B cell (primary cell): ENCODE measurements at regions not wholly inside any gene's neighbourhood (a gene's known extent, or its start where the extent isn't known, plus 50 kb on each side); places are given as distances from the start of the nearest gene placed in this dataset.

Experiments
- ATAC-seq: fragments of 200-7000 bp; cut with Tn5 transposase; one replicate; pipeline ENCODE4 v1.10.0; 2021; ENCODE audit warnings: low read depth, mild to moderate bottlenecking, moderate number of reproducible peaks, moderate library complexity
- CTCF ChIA-PET: fragments of 350-600 bp; sonication (Branson Sonifier 250); formaldehyde crosslinking; loops from one replicate; lab custom pipeline; 2021; ENCODE audit warnings: antibody characterized with exemption, inconsistent platforms; lab: Charles Lee
- POLR2A ChIA-PET: fragments of 350-600 bp; sonication (Branson Sonifier 250); formaldehyde crosslinking; loops from one replicate; lab custom pipeline; 2021; ENCODE audit warnings: antibody characterized with exemption; lab: Charles Lee
- DNase-seq: peaks from one replicate; pipeline ENCODE4 v3.0.0; 2013
- H2AFZ ChIP-seq: 2 replicates; pipeline ENCODE4 v1.6.1; 2012; ENCODE audit warnings: mild to moderate bottlenecking, low read depth, low read length; ENCODE audit not compliant: insufficient read depth, poor library complexity, severe bottlenecking
- H3K27ac ChIP-seq, 2 donors: 1 replicate in 1 of 2; 2 replicates in 1 of 2; pipeline ENCODE4 v1.5.1; 2012 to 2013; ENCODE audit warnings: low read length in 2 of 2, mild to moderate bottlenecking in 2 of 2, moderate library complexity in 1 of 2
- H3K27me3 ChIP-seq, 4 experiments: fragments of 200-600 bp in 1 of 4; sonication (generic) in 1 of 4; replicated peaks in 1 of 4; 1 replicate in 2 of 4; 2 replicates in 2 of 4; pipeline versions ENCODE4 v1.6.1 to v1.7.0; 2013 to 2016; ENCODE audit warnings: low read length in 3 of 4, mild to moderate bottlenecking in 2 of 4, mixed read lengths in 1 of 4, moderate library complexity in 1 of 4; ENCODE audit not compliant: insufficient read depth in 4 of 4, control insufficient read depth in 3 of 4; ENCODE audit errors: control extremely low read depth in 1 of 4
- H3K36me3 ChIP-seq, 2 experiments: replicated peaks in 1 of 2; 1 replicate in 1 of 2; 2 replicates in 1 of 2; pipeline versions ENCODE4 v1.6.1 to v1.7.1; 2013; ENCODE audit warnings: low read length in 1 of 2; ENCODE audit not compliant: insufficient read depth in 2 of 2, control insufficient read depth in 1 of 2; ENCODE audit errors: control extremely low read depth in 1 of 2, extremely low read depth in 1 of 2
- H3K4me1 ChIP-seq, 2 donors: fragments of 200-600 bp in 1 of 2; sonication (generic) in 1 of 2; 1 replicate in 1 of 2; 2 replicates in 1 of 2; pipeline versions ENCODE4 v1.5.1 to v1.6.1; 2013 to 2017; ENCODE audit warnings: low read length in 2 of 2; ENCODE audit not compliant: control insufficient read depth in 2 of 2, insufficient read depth in 2 of 2
- H3K4me2 ChIP-seq: replicated peaks from 2 replicates; pipeline ENCODE3; 2012; ENCODE audit warnings: mild to moderate bottlenecking, low read depth, low read length; ENCODE audit not compliant: poor library complexity, severe bottlenecking
- H3K4me3 ChIP-seq, 5 experiments: fragments of 200-600 bp in 1 of 5; sonication (generic) in 1 of 5; 1 replicate in 3 of 5; 2 replicates in 2 of 5; pipeline versions ENCODE4 v1.5.1 to v1.7.0; 2011 to 2016; ENCODE audit warnings: low read length in 4 of 5, mild to moderate bottlenecking in 4 of 5, low read depth in 2 of 5, control low read depth in 1 of 5, moderate library complexity in 1 of 5; ENCODE audit not compliant: insufficient read depth in 1 of 5; ENCODE audit errors: control extremely low read depth in 1 of 5, extremely low read depth in 1 of 5
- H3K79me2 ChIP-seq: fragments of 200-600 bp; sonication (generic); one replicate; pipeline ENCODE4 v1.6.0; 2016; ENCODE audit warnings: low read length; ENCODE audit not compliant: control insufficient read depth, insufficient read depth
- H3K9ac ChIP-seq: fragments of 200-600 bp; sonication (generic); 2 replicates; pipeline ENCODE4 v1.6.1; 2017; ENCODE audit warnings: mild to moderate bottlenecking, low read length, moderate library complexity
- H3K9me3 ChIP-seq, 3 donors: one replicate each; pipeline versions ENCODE4 v1.6.1 to v1.7.1; 2013; ENCODE audit warnings: low read length in 2 of 3; ENCODE audit not compliant: control insufficient read depth in 2 of 3, insufficient read depth in 1 of 3; ENCODE audit errors: control extremely low read depth in 1 of 3
- H4K20me1 ChIP-seq: 2 replicates; pipeline ENCODE4 v1.6.0; 2012; ENCODE audit warnings: mild to moderate bottlenecking, low read length; ENCODE audit not compliant: insufficient read depth, control insufficient read depth, poor library complexity, severe bottlenecking
- H3K27ac Mint-ChIP-seq: one replicate; pipeline ENCODE4 v1.8.0; 2021; ENCODE audit warnings: mixed read lengths
- H3K27me3 Mint-ChIP-seq: one replicate; pipeline ENCODE4 v1.8.0; 2021; ENCODE audit warnings: mixed read lengths
- H3K4me1 Mint-ChIP-seq: one replicate; pipeline ENCODE4 v1.8.0; 2021; ENCODE audit warnings: mixed read lengths
- H3K4me3 Mint-ChIP-seq: one replicate; pipeline ENCODE4 v1.8.0; 2021; ENCODE audit warnings: mixed read lengths
- H3K9me3 Mint-ChIP-seq: one replicate; pipeline ENCODE4 v1.8.0; 2022; ENCODE audit warnings: mixed read lengths; ENCODE audit not compliant: insufficient read depth
- CTCF ChIP-seq: fragments of 200-600 bp; IDR thresholded peaks from one replicate; pipeline ENCODE4 v1.8.0; 2022; ENCODE audit warnings: antibody characterized with exemption, mild to moderate bottlenecking
- EZH2 ChIP-seq: IDR thresholded peaks from 2 replicates; pipeline ENCODE4 v1.6.1; 2012; ENCODE audit warnings: borderline replicate concordance, low read depth, mild to moderate bottlenecking, moderate library complexity, low read length; ENCODE audit not compliant: insufficient read depth, poor library complexity, severe bottlenecking
- WGBS: methylation state at CpG from one replicate; pipeline ENCODE4 v1.1.5; 2013; ENCODE audit warnings: missing lambda C conversion rate; ENCODE audit not compliant: insufficient coverage; 5-methylcytosine and 5-hydroxymethylcytosine counted together
- intact Hi-C: fragments of 100-400 bp; cut with micrococcal nuclease; formaldehyde crosslinking; loops from one replicate; pipeline ENCODE4 v1.10.0; 2022

GRCh38 chr1:199071080-199071479 is 432.2 kb downstream of the PTPRC start:
- DNase-seq = no peak
- peaks cover 0 to 4% (median 0%) of the 10 kb centered on the region in 3 donors for H3K9me3 ChIP-seq
- Mint-ChIP-seq H3K4me1 (peaks cover 3% of the 10 kb centered on the region), H3K27ac (no peak overlapping the region), H3K4me3 (no peak overlapping the region), H3K27me3 (peaks cover 4% of the 10 kb centered on the region), H3K9me3 (no peaks in the 10 kb centered on the region)
- CTCF ChIA-PET = no interaction called here
- no peak for TF ChIP-seq EZH2
- TF ChIP-seq CTCF = no peak
- H4K20me1 ChIP-seq = no peaks in the 10 kb centered on the region
- H3K4me2 ChIP-seq = no peak overlapping the region
- no peaks in the 10 kb centered on the region for H3K36me3 ChIP-seq
- H3K4me1 ChIP-seq = no peaks in the 10 kb centered on the region
- H3K4me3 ChIP-seq = no peak overlapping the region
- intact Hi-C loops = no loop called here
- no CpG with 5 or more reads among the region's 2 CpGs for WGBS
- H2AFZ ChIP-seq = no peak overlapping the region
- H3K9ac ChIP-seq = no peak overlapping the region
- POLR2A ChIA-PET = no interaction called here
- H3K79me2 ChIP-seq = no peaks in the 10 kb centered on the region
- H3K27me3 ChIP-seq = no peaks in the 10 kb centered on the region
- no peak overlapping the region for H3K27ac ChIP-seq
- no peak for ATAC-seq

- no peaks in the 10 kb centered on the region for H3K4me1 Mint-ChIP-seq
- ChIA-PET POLR2A (no interaction called here), CTCF (no interaction called here)
- Histone ChIP-seq H2AFZ (no peak overlapping the region), H3K36me3 (no peaks in the 10 kb centered on the region), H3K79me2 (no peaks in the 10 kb centered on the region), H3K27ac (no peak overlapping the region), H3K27me3 (no peaks in the 10 kb centered on the region), H3K9ac (no peak overlapping the region), H4K20me1 (no peaks in the 10 kb centered on the region), H3K9me3 (peaks cover 0 to 4% (median 0%) of the 10 kb centered on the region in 3 donors), H3K4me3 (no peak overlapping the region), H3K4me2 (no peak overlapping the region), H3K4me1 (no peaks in the 10 kb centered on the region)
- no peak for DNase-seq
- H3K27ac Mint-ChIP-seq = no peak overlapping the region
- peaks cover 4% of the 10 kb centered on the region for H3K27me3 Mint-ChIP-seq
- H3K9me3 Mint-ChIP-seq = no peaks in the 10 kb centered on the region
- no CpG with 5 or more reads among the region's 1 CpG for WGBS
- no peak overlapping the region for H3K4me3 Mint-ChIP-seq
- no peak for ATAC-seq
- TF ChIP-seq CTCF (no peak), EZH2 (no peak)
- intact Hi-C loops = no loop called here
Measured at GRCh38 chr1:199073166-199073565, 434.3 kb downstream of the PTPRC start.
